Right lobe of liver (tissue), 6 donors: ENCODE measurements at regions not wholly inside any gene's neighbourhood (a gene's known extent, or its start where the extent isn't known, plus 50 kb on each side); places are given as distances from the start of the nearest gene placed in this dataset.

Experiments
- ATAC-seq, 4 donors: fragments of 200-7000 bp; cut with Tn5 transposase; one replicate each; pipeline ENCODE4 v1.9.1; 2020; ENCODE audit warnings: mild to moderate bottlenecking in 4 of 4, moderate library complexity in 4 of 4
- DNase-seq, 3 donors: peaks; one replicate each; pipeline ENCODE4 v3.0.0-alpha.2; 2020
- H3K27ac ChIP-seq, 3 donors: fragments of 200-600 bp; one replicate each; pipeline ENCODE4 v1.8.0; 2022
- H3K27me3 ChIP-seq, 2 donors: fragments of 200-600 bp; one replicate each; pipeline ENCODE4 v1.8.0; 2022
- H3K36me3 ChIP-seq, 4 donors: fragments of 200-600 bp; sonication (generic) in 1 of 4; one replicate each; pipeline versions ENCODE4 v1.5.1 to v1.8.0; 2017 to 2022; ENCODE audit warnings: control low read depth in 1 of 4
- H3K4me1 ChIP-seq, 4 donors: fragments of 200-600 bp; sonication (generic) in 1 of 4; one replicate each; pipeline versions ENCODE4 v1.5.1 to v1.8.0; 2017 to 2022; ENCODE audit warnings: control low read depth in 1 of 4
- H3K4me3 ChIP-seq, 3 donors: fragments of 200-600 bp; one replicate each; pipeline ENCODE4 v1.8.0; 2022
- H3K9me3 ChIP-seq, 4 donors: fragments of 200-600 bp; sonication (generic) in 1 of 4; one replicate each; pipeline versions ENCODE4 v1.5.1 to v1.8.0; 2017 to 2022; ENCODE audit warnings: control low read depth in 1 of 4
- POLR2A ChIP-seq: fragments of 450-650 bp; IDR thresholded peaks from one replicate; pipeline ENCODE4 v1.6.1; 2017; ENCODE audit warnings: antibody characterized with exemption, mild to moderate bottlenecking
- WGBS: methylation state at CpG from one replicate; pipeline ENCODE4 v1.1.6; 2018; ENCODE audit warnings: low coverage, low lambda C conversion rate; ENCODE audit not compliant: insufficient coverage; ENCODE audit errors: missing lambda C conversion rate; 5-methylcytosine and 5-hydroxymethylcytosine counted together
- intact Hi-C, 2 donors: fragments of 100-400 bp; cut with DNase I; formaldehyde crosslinking; loops; one replicate each; pipeline versions ENCODE4 v1.11.2 to v1.14.1; 2022
- TF ChIP-seq, protein P1 (sequence below), 4 donors: fragments of 200-600 bp in 3 of 4; fragments of 450-650 bp in 1 of 4; IDR thresholded peaks; one replicate each; pipeline versions ENCODE4 v1.5.1 to v1.8.0; 2016 to 2022; ENCODE audit warnings: antibody characterized with exemption in 4 of 4, mild to moderate bottlenecking in 2 of 4
- donor health status: DM: no; HTN: yes; CAD: no.
- donor health status: DM: no; HTN: no; CAD: no.
- donor health status: DM: no; HTN: no; CAD: no.
- donor health status: DM: no; HTN: yes; CAD: no.
- donor health status: DM: no; HTN: yes; CAD: no.

- Histone ChIP-seq H3K36me3 (no peaks in the 10 kb centered on the region), H3K27ac (no peak overlapping the region), H3K4me3 (no peak overlapping the region), H3K4me1 (no peaks in the 10 kb centered on the region), H3K9me3 (no peaks in the 10 kb centered on the region), H3K27me3 (no peaks in the 10 kb centered on the region)
- no peak for DNase-seq
- WGBS: 47% methylated on average over 3 of the region's 3 CpGs
- no peak for ATAC-seq
- TF ChIP-seq, protein P1, sequence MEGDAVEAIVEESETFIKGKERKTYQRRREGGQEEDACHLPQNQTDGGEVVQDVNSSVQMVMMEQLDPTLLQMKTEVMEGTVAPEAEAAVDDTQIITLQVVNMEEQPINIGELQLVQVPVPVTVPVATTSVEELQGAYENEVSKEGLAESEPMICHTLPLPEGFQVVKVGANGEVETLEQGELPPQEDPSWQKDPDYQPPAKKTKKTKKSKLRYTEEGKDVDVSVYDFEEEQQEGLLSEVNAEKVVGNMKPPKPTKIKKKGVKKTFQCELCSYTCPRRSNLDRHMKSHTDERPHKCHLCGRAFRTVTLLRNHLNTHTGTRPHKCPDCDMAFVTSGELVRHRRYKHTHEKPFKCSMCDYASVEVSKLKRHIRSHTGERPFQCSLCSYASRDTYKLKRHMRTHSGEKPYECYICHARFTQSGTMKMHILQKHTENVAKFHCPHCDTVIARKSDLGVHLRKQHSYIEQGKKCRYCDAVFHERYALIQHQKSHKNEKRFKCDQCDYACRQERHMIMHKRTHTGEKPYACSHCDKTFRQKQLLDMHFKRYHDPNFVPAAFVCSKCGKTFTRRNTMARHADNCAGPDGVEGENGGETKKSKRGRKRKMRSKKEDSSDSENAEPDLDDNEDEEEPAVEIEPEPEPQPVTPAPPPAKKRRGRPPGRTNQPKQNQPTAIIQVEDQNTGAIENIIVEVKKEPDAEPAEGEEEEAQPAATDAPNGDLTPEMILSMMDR (IDR thresholded peaks at IDR 0.05): no peak
- no peak for TF ChIP-seq POLR2A
- intact Hi-C loops: no loop called here
These were observed 478.2 kb upstream of the EEF2KMT start for GRCh38 chr16:5575646-5576245.

GRCh38 chr16:5575121-5575520, 477.5 kb upstream of the EEF2KMT start:
- Histone ChIP-seq H3K9me3 (no peaks in the 10 kb centered on the region), H3K27me3 (no peaks in the 10 kb centered on the region), H3K4me3 (no peak overlapping the region), H3K4me1 (no peaks in the 10 kb centered on the region), H3K27ac (no peak overlapping the region), H3K36me3 (no peaks in the 10 kb centered on the region)
- WGBS: 75% methylated on average over 6 of the region's 6 CpGs
- intact Hi-C loops: no loop called here
- TF ChIP-seq, protein P1 (IDR thresholded peaks at IDR 0.05): no peak
- no peak for TF ChIP-seq POLR2A
- no peak for ATAC-seq
- no peak for DNase-seq

DNA sequence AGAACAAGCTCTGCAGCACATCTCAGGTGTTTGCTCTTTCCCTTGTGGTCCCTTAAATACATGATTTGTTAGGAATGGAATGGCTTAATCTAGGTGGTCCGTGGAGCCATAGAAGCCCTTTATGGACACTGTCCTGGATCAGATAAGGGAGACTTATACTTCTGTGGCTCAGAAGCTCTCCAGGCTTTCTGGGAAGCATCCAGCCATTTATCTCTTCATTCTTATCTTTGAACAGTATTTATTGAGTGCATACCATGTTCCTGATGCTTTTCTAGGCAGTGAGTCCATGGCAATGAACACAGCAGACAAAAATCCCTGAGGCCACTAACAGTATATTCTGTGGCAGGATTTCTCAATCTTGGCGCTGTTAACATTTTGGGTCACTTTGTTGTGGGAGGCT, 474.5 kb upstream of the EEF2KMT start:
- Histone ChIP-seq H3K27ac (no peak overlapping the region), H3K4me1 (no peaks in the 10 kb centered on the region), H3K9me3 (no peaks in the 10 kb centered on the region), H3K27me3 (no peaks in the 10 kb centered on the region), H3K36me3 (no peaks in the 10 kb centered on the region), H3K4me3 (no peak overlapping the region)
- intact Hi-C loops: no loop called here
- WGBS: 70% methylated on average over 2 of the region's 2 CpGs
- ATAC-seq (no peak), DNase-seq (no peak)
- TF ChIP-seq POLR2A: no peak
- TF ChIP-seq, protein P1 (IDR thresholded peaks at IDR 0.05): no peak

DNA sequence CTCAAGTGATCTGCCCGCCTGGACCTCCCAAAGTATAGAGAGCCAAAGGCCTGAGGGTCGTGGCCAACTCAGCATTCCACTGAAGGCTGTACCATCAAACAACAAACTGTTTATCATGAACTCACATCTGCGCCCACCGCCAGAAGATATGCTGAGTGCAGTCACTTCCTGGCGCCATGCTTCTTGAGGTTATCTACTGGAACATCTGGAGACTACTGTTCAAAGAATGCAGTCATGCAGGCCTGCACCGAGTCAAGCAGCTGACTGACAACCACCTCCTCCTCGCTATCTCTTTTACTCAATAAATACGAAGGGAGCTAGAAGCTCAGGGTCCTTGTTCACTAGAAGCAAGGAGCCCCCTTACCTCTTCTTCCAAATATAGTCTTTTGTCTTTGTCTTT, 473.9 kb upstream of the EEF2KMT start:
- 60% methylated on average over 5 of the region's 8 CpGs for WGBS
- Histone ChIP-seq H3K9me3 (no peaks in the 10 kb centered on the region), H3K27ac (no peak overlapping the region), H3K4me3 (no peak overlapping the region), H3K27me3 (no peaks in the 10 kb centered on the region), H3K36me3 (no peaks in the 10 kb centered on the region), H3K4me1 (no peaks in the 10 kb centered on the region)
- intact Hi-C loops: no loop called here
- ATAC-seq (no peak), DNase-seq (no peak)
- no peak for TF ChIP-seq POLR2A
- TF ChIP-seq, protein P1 (IDR thresholded peaks at IDR 0.05): no peak

- ATAC-seq: no peak
These were observed 464.2 kb upstream of the EEF2KMT start for GRCh38 chr16:5561800-5562199.

More at GRCh38 chr16:5561800-5562199, 464.2 kb upstream of the EEF2KMT start:
- H3K27ac ChIP-seq: no peak overlapping the region
- intact Hi-C loops: no loop called here
- H3K4me3 ChIP-seq: no peak overlapping the region
- no peak for DNase-seq
- no peaks in the 10 kb centered on the region for H3K9me3 ChIP-seq
- TF ChIP-seq, protein P1 (IDR thresholded peaks at IDR 0.05): no peak
- TF ChIP-seq POLR2A: no peak
- no peaks in the 10 kb centered on the region for H3K36me3 ChIP-seq
- no peaks in the 10 kb centered on the region for H3K4me1 ChIP-seq
- H3K27me3 ChIP-seq: no peaks in the 10 kb centered on the region
- 51% methylated on average over 6 of the region's 6 CpGs for WGBS
